Thyroid gland (tissue), 4 donors: ENCODE measurements at regions not wholly inside any gene's neighbourhood (a gene's known extent, or its start where the extent isn't known, plus 50 kb on each side); places are given as distances from the start of the nearest gene placed in this dataset.

Source experiments
- POLR2A ChIP-seq, 2 donors: fragments of 450-650 bp; IDR thresholded peaks; one replicate each; pipeline ENCODE4 v1.6.1; 2017; ENCODE audit warnings: antibody characterized with exemption in 2 of 2, mild to moderate bottlenecking in 2 of 2, moderate library complexity in 1 of 2
- TF ChIP-seq, protein P1 (sequence below), 6 experiments: fragments of 200-600 bp in 3 of 6; fragments of 450-650 bp in 3 of 6; sonication (generic) in 3 of 6; IDR thresholded peaks; one replicate each; pipeline ENCODE4 v1.5.1; 2016 to 2019; ENCODE audit warnings: antibody characterized with exemption in 6 of 6, mild to moderate bottlenecking in 2 of 6, inconsistent platforms in 1 of 6, moderate library complexity in 1 of 6

- TF ChIP-seq, protein P1, sequence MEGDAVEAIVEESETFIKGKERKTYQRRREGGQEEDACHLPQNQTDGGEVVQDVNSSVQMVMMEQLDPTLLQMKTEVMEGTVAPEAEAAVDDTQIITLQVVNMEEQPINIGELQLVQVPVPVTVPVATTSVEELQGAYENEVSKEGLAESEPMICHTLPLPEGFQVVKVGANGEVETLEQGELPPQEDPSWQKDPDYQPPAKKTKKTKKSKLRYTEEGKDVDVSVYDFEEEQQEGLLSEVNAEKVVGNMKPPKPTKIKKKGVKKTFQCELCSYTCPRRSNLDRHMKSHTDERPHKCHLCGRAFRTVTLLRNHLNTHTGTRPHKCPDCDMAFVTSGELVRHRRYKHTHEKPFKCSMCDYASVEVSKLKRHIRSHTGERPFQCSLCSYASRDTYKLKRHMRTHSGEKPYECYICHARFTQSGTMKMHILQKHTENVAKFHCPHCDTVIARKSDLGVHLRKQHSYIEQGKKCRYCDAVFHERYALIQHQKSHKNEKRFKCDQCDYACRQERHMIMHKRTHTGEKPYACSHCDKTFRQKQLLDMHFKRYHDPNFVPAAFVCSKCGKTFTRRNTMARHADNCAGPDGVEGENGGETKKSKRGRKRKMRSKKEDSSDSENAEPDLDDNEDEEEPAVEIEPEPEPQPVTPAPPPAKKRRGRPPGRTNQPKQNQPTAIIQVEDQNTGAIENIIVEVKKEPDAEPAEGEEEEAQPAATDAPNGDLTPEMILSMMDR (IDR thresholded peaks at IDR 0.05), result no peak
- TF ChIP-seq POLR2A (IDR thresholded peaks at IDR 0.05), result no peak
Measured at GRCh38 chr22:48125416-48125815, 1363.0 kb downstream of the TBC1D22A start.
